H1 (cell line): ENCODE measurements at regions not wholly inside any gene's neighbourhood (a gene's known extent, or its start where the extent isn't known, plus 50 kb on each side); places are given as distances from the start of the nearest gene placed in this dataset.

Source experiments
- CTCF ChIA-PET: fragments of 300-600 bp; sonication (Branson Sonifier 250); formaldehyde crosslinking; loops from one replicate; lab custom pipeline; 2021; ENCODE audit not compliant: partially characterized antibody; lab: Charles Lee
- POLR2A ChIA-PET: fragments of 300-600 bp; sonication (Branson Sonifier 250); formaldehyde crosslinking; loops from one replicate; lab custom pipeline; 2021; ENCODE audit warnings: inconsistent platforms; ENCODE audit not compliant: partially characterized antibody; lab: Charles Lee
- DNase-seq, 2 experiments: peaks; one replicate each; pipeline versions ENCODE4 v3.0.0 to v3.0.0-alpha.2; 2010 to 2022; ENCODE audit warnings: low spot score in 2 of 2, low read depth in 1 of 2, mixed read lengths in 1 of 2
- FAIRE-seq: peaks from 2 replicates; lab custom pipeline; 2011; peaks lifted over from hg19 to GRCh38; lab: Jason Lieb, UNC
- H2AFZ ChIP-seq: 2 replicates; pipeline ENCODE4 v1.8.1; 2012; ENCODE audit warnings: low read length, inconsistent platforms
- H2AK5ac ChIP-seq: 2 replicates; pipeline ENCODE4 v1.6.1; 2013; ENCODE audit warnings: low read depth, low read length
- H2BK120ac ChIP-seq: replicated peaks from 2 replicates; pipeline ENCODE3; 2013; ENCODE audit warnings: low read depth, low read length, inconsistent platforms
- H2BK12ac ChIP-seq: 2 replicates; pipeline ENCODE4 v1.6.1; 2013; ENCODE audit warnings: low read depth, low read length
- H2BK15ac ChIP-seq: 2 replicates; pipeline ENCODE4 v1.6.1; 2013; ENCODE audit warnings: low read length
- H2BK20ac ChIP-seq: 2 replicates; pipeline ENCODE4 v1.6.1; 2013; ENCODE audit warnings: low read length
- H2BK5ac ChIP-seq: 2 replicates; pipeline ENCODE4 v1.6.1; 2013; ENCODE audit warnings: low read depth, low read length
- H3K14ac ChIP-seq: 2 replicates; pipeline ENCODE4 v1.6.1; 2013; ENCODE audit warnings: inconsistent platforms; ENCODE audit not compliant: insufficient read length
- H3K18ac ChIP-seq: 2 replicates; pipeline ENCODE4 v1.6.1; 2013; ENCODE audit warnings: low read length; ENCODE audit errors: extremely low read depth
- H3K23ac ChIP-seq: 2 replicates; pipeline ENCODE4 v1.6.1; 2013; ENCODE audit warnings: inconsistent platforms; ENCODE audit not compliant: insufficient read length
- H3K23me2 ChIP-seq: 2 replicates; pipeline ENCODE4 v1.6.1; 2013; ENCODE audit warnings: low read depth, low read length
- H3K27ac ChIP-seq: 2 replicates; pipeline ENCODE4 v1.6.1; 2011; ENCODE audit warnings: low read depth, low read length, inconsistent platforms
- H3K27me3 ChIP-seq, 4 experiments: replicated peaks in 1 of 4; 1 replicate in 1 of 4; 2 replicates in 3 of 4; pipeline versions ENCODE4 v1.6.1 to v1.8.1; 2011 to 2013; ENCODE audit warnings: low read length in 3 of 4, mild to moderate bottlenecking in 3 of 4, inconsistent platforms in 2 of 4, mixed read lengths in 2 of 4, moderate library complexity in 1 of 4; ENCODE audit not compliant: control insufficient read depth in 3 of 4, insufficient read depth in 3 of 4; ENCODE audit errors: extremely low read depth in 1 of 4
- H3K36me3 ChIP-seq, 4 experiments: 2 replicates each; pipeline versions ENCODE4 v1.6.1 to v1.8.1; 2011 to 2013; ENCODE audit warnings: mild to moderate bottlenecking in 4 of 4, low read length in 3 of 4, moderate library complexity in 2 of 4, control low read depth in 1 of 4, inconsistent platforms in 1 of 4; ENCODE audit not compliant: insufficient read depth in 4 of 4, control insufficient read depth in 2 of 4
- H3K4ac ChIP-seq: replicated peaks from 2 replicates; pipeline ENCODE3; 2013; ENCODE audit warnings: low read length, low read depth, mixed read lengths, inconsistent platforms; ENCODE audit not compliant: insufficient read length
- H3K4me1 ChIP-seq, 4 experiments: replicated peaks in 1 of 4; 1 replicate in 1 of 4; 2 replicates in 3 of 4; pipeline versions ENCODE4 v1.6.1 to v1.8.1; 2011 to 2013; ENCODE audit warnings: low read length in 3 of 4, inconsistent platforms in 2 of 4, mixed read lengths in 1 of 4; ENCODE audit not compliant: insufficient read depth in 4 of 4, control insufficient read depth in 3 of 4
- H3K4me2 ChIP-seq, 2 experiments: 2 replicates each; pipeline versions ENCODE4 v1.6.1 to v1.8.1; 2011 to 2013; ENCODE audit warnings: low read depth in 2 of 2, low read length in 2 of 2, control low read depth in 1 of 2, inconsistent platforms in 1 of 2, mild to moderate bottlenecking in 1 of 2; ENCODE audit not compliant: insufficient read depth in 1 of 2
- H3K4me3 ChIP-seq, 4 experiments: fragments of 200-600, 300-600 bp in 1 of 4; sonication (generic), shearing (Covaris generic), sonication (Bioruptor Twin) in 1 of 4; 2 replicates each; pipeline versions ENCODE4 v1.5.1 to v1.8.1; 2011 to 2016; ENCODE audit warnings: low read length in 4 of 4, low read depth in 3 of 4, control low read depth in 2 of 4, inconsistent platforms in 2 of 4, mild to moderate bottlenecking in 2 of 4, mixed read lengths in 1 of 4, moderate library complexity in 1 of 4; ENCODE audit not compliant: insufficient read depth in 2 of 4; ENCODE audit errors: extremely low read depth in 1 of 4
- H3K56ac ChIP-seq: replicated peaks from 2 replicates; pipeline ENCODE3; 2013; ENCODE audit warnings: low read depth, mild to moderate bottlenecking, mixed read lengths, low read length, inconsistent platforms; ENCODE audit not compliant: insufficient read length
- H3K79me1 ChIP-seq: 2 replicates; pipeline ENCODE4 v1.6.1; 2013; ENCODE audit warnings: low read depth, low read length, control low read depth
- H3K79me2 ChIP-seq, 2 experiments: 2 replicates each; pipeline versions ENCODE4 v1.6.1 to v1.8.1; 2012 to 2013; ENCODE audit warnings: low read length in 2 of 2, mild to moderate bottlenecking in 2 of 2, inconsistent platforms in 1 of 2; ENCODE audit not compliant: insufficient read depth in 2 of 2, control insufficient read depth in 1 of 2
- H3K9ac ChIP-seq, 4 experiments: replicated peaks in 1 of 4; 1 replicate in 1 of 4; 2 replicates in 3 of 4; pipeline versions ENCODE4 v1.6.1 to v1.8.1; 2011 to 2013; ENCODE audit warnings: low read depth in 3 of 4, low read length in 3 of 4, control low read depth in 2 of 4, mild to moderate bottlenecking in 2 of 4, moderate library complexity in 2 of 4, inconsistent platforms in 1 of 4; ENCODE audit errors: extremely low read depth in 1 of 4
- H3K9me3 ChIP-seq, 2 experiments: 2 replicates each; pipeline versions ENCODE4 v1.6.1 to v1.8.1; 2012 to 2013; ENCODE audit warnings: mild to moderate bottlenecking in 2 of 2, moderate library complexity in 2 of 2, control low read depth in 1 of 2, inconsistent platforms in 1 of 2, low read depth in 1 of 2, low read length in 1 of 2, mixed read lengths in 1 of 2; ENCODE audit not compliant: insufficient read depth in 2 of 2
- H4K20me1 ChIP-seq, 2 experiments: replicated peaks in 1 of 2; 2 replicates each; pipeline versions ENCODE3 to v1.8.1; 2011 to 2013; ENCODE audit warnings: inconsistent platforms in 2 of 2, low read length in 2 of 2, mild to moderate bottlenecking in 1 of 2; ENCODE audit not compliant: insufficient read depth in 2 of 2, control insufficient read depth in 1 of 2
- H4K5ac ChIP-seq: 2 replicates; pipeline ENCODE4 v1.6.1; 2013; ENCODE audit warnings: low read length, low read depth, mixed read lengths, inconsistent platforms; ENCODE audit not compliant: insufficient read length
- H4K8ac ChIP-seq: 2 replicates; pipeline ENCODE4 v1.8.0; 2013; ENCODE audit warnings: mild to moderate bottlenecking, moderate library complexity, low read length, inconsistent platforms; ENCODE audit not compliant: insufficient read depth; ENCODE audit errors: extremely low read depth
- H4K91ac ChIP-seq: replicated peaks from 2 replicates; pipeline ENCODE3; 2013; ENCODE audit warnings: low read length, mixed read lengths, inconsistent platforms; ENCODE audit not compliant: insufficient read length
- ATF3 ChIP-seq: IDR thresholded peaks from 2 replicates; pipeline ENCODE4 v1.6.1; 2011; ENCODE audit warnings: low read depth, mild to moderate bottlenecking, low read length; ENCODE audit not compliant: insufficient read depth
- CHD2 ChIP-seq: IDR thresholded peaks from 2 replicates; pipeline ENCODE4 v1.6.1; 2012; ENCODE audit warnings: low read length, improper control_type of control experiment
- CREB1 ChIP-seq: IDR thresholded peaks from 2 replicates; pipeline ENCODE4 v1.6.1; 2012; ENCODE audit warnings: inconsistent platforms
- EP300 ChIP-seq, 2 experiments: IDR thresholded peaks; 1 replicate in 1 of 2; 2 replicates in 1 of 2; pipeline ENCODE4 v1.6.1; 2011 to 2012; ENCODE audit warnings: low read depth in 2 of 2, low read length in 2 of 2, mild to moderate bottlenecking in 2 of 2, borderline replicate concordance in 1 of 2, inconsistent platforms in 1 of 2, moderate library complexity in 1 of 2
- NRF1 ChIP-seq: IDR thresholded peaks from 2 replicates; pipeline ENCODE4 v1.6.1; 2011; ENCODE audit warnings: mild to moderate bottlenecking, low read depth, low read length, improper control_type of control experiment
- POLR2A ChIP-seq, 2 experiments: IDR thresholded peaks; 1 replicate in 1 of 2; 2 replicates in 1 of 2; pipeline ENCODE4 v1.6.1; 2011; ENCODE audit warnings: low read depth in 2 of 2, low read length in 2 of 2, mild to moderate bottlenecking in 2 of 2; ENCODE audit errors: control extremely low read depth in 1 of 2
- RBBP5 ChIP-seq: IDR thresholded peaks from 2 replicates; pipeline ENCODE4 v1.7.1; 2012; ENCODE audit warnings: low read depth, mild to moderate bottlenecking, inconsistent platforms, low read length, moderate library complexity, borderline replicate concordance
- SIN3A ChIP-seq, 2 experiments: IDR thresholded peaks in 1 of 2; conservative IDR thresholded peaks in 1 of 2; 2 replicates each; pipeline ENCODE4 v1.6.1; 2011 to 2012; ENCODE audit warnings: low read length in 2 of 2, improper control_type of control experiment in 1 of 2, low read depth in 1 of 2, mild to moderate bottlenecking in 1 of 2
- SIRT6 ChIP-seq: IDR thresholded peaks from one replicate; pipeline ENCODE4 v1.7.1; 2012; ENCODE audit warnings: low read length, inconsistent platforms
- TEAD4 ChIP-seq: IDR thresholded peaks from 2 replicates; pipeline ENCODE4 v1.6.1; 2012; ENCODE audit warnings: low read depth, low read length, inconsistent platforms, mixed read lengths
- WGBS, 2 experiments: shearing (Covaris generic) in 1 of 2; methylation state at CpG; one replicate each; pipeline versions ENCODE4 v1.1.6 to v1.1.7; 2013 to 2015; ENCODE audit warnings: low lambda C conversion rate in 2 of 2, mixed read lengths in 2 of 2, inconsistent platforms in 1 of 2, low coverage in 1 of 2, missing lambda C conversion rate in 1 of 2; ENCODE audit not compliant: insufficient replicate concordance in 2 of 2, insufficient coverage in 1 of 2, insufficient read length in 1 of 2; ENCODE audit errors: extremely low coverage in 1 of 2, missing lambda C conversion rate in 1 of 2; 5-methylcytosine and 5-hydroxymethylcytosine counted together

- Histone ChIP-seq H3K27me3 (no peaks in the 10 kb centered on the region), H3K79me1 (no peaks in the 10 kb centered on the region), H4K20me1 (no peaks in the 10 kb centered on the region), H2BK12ac (no peak overlapping the region), H4K91ac (no peak overlapping the region), H3K14ac (no peak overlapping the region), H2BK5ac (no peak overlapping the region), H3K4me3 (no peak overlapping the region), H4K8ac (no peak overlapping the region), H3K4me2 (no peak overlapping the region), H2AK5ac (no peak overlapping the region), H3K4ac (no peak overlapping the region), H2BK20ac (no peak overlapping the region), H3K27ac (no peak overlapping the region), H3K79me2 (no peaks in the 10 kb centered on the region), H3K23ac (no peak overlapping the region), H3K9ac (no peak overlapping the region), H3K56ac (no peak overlapping the region), H2BK120ac (no peak overlapping the region), H2BK15ac (no peak overlapping the region), H3K23me2 (no peaks in the 10 kb centered on the region), H3K4me1 (no peaks in the 10 kb centered on the region), H3K18ac (no peak overlapping the region), H2AFZ (no peak overlapping the region), H3K36me3 (no peaks in the 10 kb centered on the region), H4K5ac (no peak overlapping the region), H3K9me3 (no peaks in the 10 kb centered on the region)
- POLR2A ChIA-PET = no interaction called here
- 91% methylated on average over 5 of the region's 5 CpGs; no CpG with 5 or more reads in 1 of the 2 experiments for WGBS, 2 experiments
- TF ChIP-seq SIN3A (conservative IDR thresholded peaks at IDR 0.05 in 1 of 2, IDR thresholded peaks at IDR 0.05 in 1 of 2; ENCODE audit: low read depth in 1 of 2, low read length in 2 of 2) (no peak), CHD2 (no peak), RBBP5 (no peak), TEAD4 (no peak), NRF1 (no peak), EP300 (IDR thresholded peaks at IDR 0.05; ENCODE audit: borderline replicate concordance in 1 of 2, low read depth in 2 of 2, low read length in 2 of 2) (no peak), ATF3 (no peak), CREB1 (no peak), POLR2A (IDR thresholded peaks at IDR 0.05; ENCODE audit: control extremely low read depth in 1 of 2, low read depth in 2 of 2, low read length in 2 of 2) (no peak), SIRT6 (no peak)
- DNase-seq = no peak
- FAIRE-seq = no peak
- CTCF ChIA-PET = no interaction called here
Observed at GRCh38 chr12:95380997-95381786, 92.8 kb upstream of the METAP2 start.
